SU-DHL-6 (cell line): ENCODE measurements at regions not wholly inside any gene's neighbourhood (a gene's known extent, or its start where the extent isn't known, plus 50 kb on each side); places are given as distances from the start of the nearest gene placed in this dataset.

Experiments used
- H2AFZ ChIP-seq: fragments of 200-600 bp; sonication (generic); 2 replicates; pipeline ENCODE4 v1.6.1; 2014; ENCODE audit warnings: low read depth, mild to moderate bottlenecking, moderate library complexity, mixed read lengths, antibody characterized with exemption, low read length; ENCODE audit not compliant: severe bottlenecking
- H3F3A ChIP-seq: fragments of 200-600 bp; shearing (Covaris generic); 2 replicates; pipeline ENCODE4 v1.6.0; 2016; ENCODE audit warnings: antibody characterized with exemption, mild to moderate bottlenecking; ENCODE audit not compliant: insufficient read depth
- H3K27ac ChIP-seq: fragments of 200-600 bp; sonication (generic); 2 replicates; pipeline ENCODE4 v1.5.1; 2016; ENCODE audit warnings: low read depth, mild to moderate bottlenecking, low read length, moderate library complexity, mixed read lengths
- H3K27me3 ChIP-seq: fragments of 200-600 bp; sonication (generic), shearing (Covaris generic); 2 replicates; pipeline ENCODE4 v1.6.0; 2014; ENCODE audit warnings: mild to moderate bottlenecking, low read length
- H3K36me3 ChIP-seq: fragments of 200-600 bp; sonication (generic); 2 replicates; pipeline ENCODE4 v1.6.1; 2014; ENCODE audit warnings: mild to moderate bottlenecking, low read length, mixed read lengths
- H3K4me2 ChIP-seq: fragments of 300-600, 200-600 bp; shearing (Covaris generic), sonication (generic); 2 replicates; pipeline ENCODE4 v1.6.0; 2014; ENCODE audit warnings: low read length, low read depth, mild to moderate bottlenecking; ENCODE audit not compliant: poor library complexity, severe bottlenecking
- H3K4me3 ChIP-seq: fragments of 200-600 bp; sonication (generic); 2 replicates; pipeline ENCODE4 v1.5.1; 2014; ENCODE audit warnings: antibody characterized with exemption, low read length, mild to moderate bottlenecking, mixed read lengths; ENCODE audit not compliant: insufficient read depth, poor library complexity, severe bottlenecking
- H3K79me2 ChIP-seq: fragments of 200-600 bp; sonication (generic); 2 replicates; pipeline ENCODE4 v1.6.1; 2014; ENCODE audit warnings: mild to moderate bottlenecking, low read length, moderate library complexity; ENCODE audit not compliant: insufficient read depth
- H3K9ac ChIP-seq: fragments of 200-600 bp; sonication (generic); 2 replicates; pipeline ENCODE4 v1.7.0; 2014; ENCODE audit warnings: mild to moderate bottlenecking, low read length
- H3K9me2 ChIP-seq: fragments of 200-600 bp; sonication (generic); replicated peaks from 2 replicates; pipeline ENCODE4 v1.6.1; 2014; ENCODE audit warnings: low read length; ENCODE audit not compliant: insufficient read depth
- H3K9me3 ChIP-seq: fragments of 200-600 bp; sonication (generic); 2 replicates; pipeline ENCODE4 v1.6.1; 2014; ENCODE audit warnings: low read length, mixed read lengths; ENCODE audit not compliant: insufficient read depth
- H4K20me1 ChIP-seq: fragments of 200-600 bp; sonication (generic); 2 replicates; pipeline ENCODE4 v1.6.1; 2014; ENCODE audit warnings: low read depth, mild to moderate bottlenecking, antibody characterized with exemption, low read length, moderate library complexity, mixed read lengths
- EZH2phosphoT487 ChIP-seq: fragments of 200-600 bp; sonication (generic), shearing (Covaris generic); conservative IDR thresholded peaks from 2 replicates; pipeline ENCODE4 v1.6.1; 2018; ENCODE audit warnings: mild to moderate bottlenecking, antibody characterized with exemption, low read length, moderate library complexity, mixed read lengths
- TF ChIP-seq, protein P1 (sequence below): fragments of 200-600 bp; sonication (generic); IDR thresholded peaks from one replicate; pipeline ENCODE4 v1.5.1; 2017; ENCODE audit warnings: antibody characterized with exemption, mild to moderate bottlenecking, low read length, moderate library complexity; ENCODE audit not compliant: insufficient read depth, poor library complexity, severe bottlenecking

- no peaks in the 10 kb centered on the region for H3K36me3 ChIP-seq
- H2AFZ ChIP-seq: no peak overlapping the region
- no peak for TF ChIP-seq EZH2phosphoT487
- TF ChIP-seq, protein P1, sequence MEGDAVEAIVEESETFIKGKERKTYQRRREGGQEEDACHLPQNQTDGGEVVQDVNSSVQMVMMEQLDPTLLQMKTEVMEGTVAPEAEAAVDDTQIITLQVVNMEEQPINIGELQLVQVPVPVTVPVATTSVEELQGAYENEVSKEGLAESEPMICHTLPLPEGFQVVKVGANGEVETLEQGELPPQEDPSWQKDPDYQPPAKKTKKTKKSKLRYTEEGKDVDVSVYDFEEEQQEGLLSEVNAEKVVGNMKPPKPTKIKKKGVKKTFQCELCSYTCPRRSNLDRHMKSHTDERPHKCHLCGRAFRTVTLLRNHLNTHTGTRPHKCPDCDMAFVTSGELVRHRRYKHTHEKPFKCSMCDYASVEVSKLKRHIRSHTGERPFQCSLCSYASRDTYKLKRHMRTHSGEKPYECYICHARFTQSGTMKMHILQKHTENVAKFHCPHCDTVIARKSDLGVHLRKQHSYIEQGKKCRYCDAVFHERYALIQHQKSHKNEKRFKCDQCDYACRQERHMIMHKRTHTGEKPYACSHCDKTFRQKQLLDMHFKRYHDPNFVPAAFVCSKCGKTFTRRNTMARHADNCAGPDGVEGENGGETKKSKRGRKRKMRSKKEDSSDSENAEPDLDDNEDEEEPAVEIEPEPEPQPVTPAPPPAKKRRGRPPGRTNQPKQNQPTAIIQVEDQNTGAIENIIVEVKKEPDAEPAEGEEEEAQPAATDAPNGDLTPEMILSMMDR: no peak
- H3K9me3 ChIP-seq: no peaks in the 10 kb centered on the region
- no peak overlapping the region for H3K27ac ChIP-seq
- no peaks in the 10 kb centered on the region for H4K20me1 ChIP-seq
- no peak overlapping the region for H3K4me2 ChIP-seq
- H3K9me2 ChIP-seq: no peaks in the 10 kb centered on the region
- H3F3A ChIP-seq: no peaks in the 10 kb centered on the region
- no peak overlapping the region for H3K9ac ChIP-seq
- no peaks in the 10 kb centered on the region for H3K79me2 ChIP-seq
- no peaks in the 10 kb centered on the region for H3K27me3 ChIP-seq
- no peak overlapping the region for H3K4me3 ChIP-seq
These were observed 1157.1 kb downstream of the ARAP2 start for GRCh38 chr4:35087218-35087617.

- H3K9ac ChIP-seq: no peak overlapping the region
These were observed 1143.4 kb downstream of the ARAP2 start for GRCh38 chr4:35100932-35101331.

DNA sequence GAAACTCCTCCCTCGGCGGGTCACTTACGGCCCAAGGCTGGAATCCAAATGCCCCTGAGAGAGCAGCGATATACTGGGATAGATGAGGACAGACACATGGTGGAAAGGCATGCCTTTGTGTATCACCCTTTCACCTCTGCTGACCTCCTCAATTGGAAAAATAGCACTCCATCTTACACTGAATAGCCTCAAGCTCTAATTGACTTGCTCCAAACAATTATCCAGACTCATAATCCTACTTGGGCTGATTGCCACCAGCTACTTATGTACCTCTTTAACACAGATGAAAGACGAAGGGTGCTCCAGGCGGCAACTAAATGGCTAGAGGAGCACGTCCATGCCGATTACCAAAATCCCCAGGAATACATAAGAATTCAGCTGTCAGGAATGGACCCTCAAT, 1142.2 kb downstream of the ARAP2 start:
- Histone ChIP-seq H3K27ac (no peak overlapping the region), H4K20me1 (no peaks in the 10 kb centered on the region), H3K4me3 (no peak overlapping the region), H3K9me2 (no peaks in the 10 kb centered on the region), H3F3A (no peaks in the 10 kb centered on the region; the same call in 1 of the 2 replicates), H3K79me2 (no peaks in the 10 kb centered on the region), H3K27me3 (no peaks in the 10 kb centered on the region), H3K9me3 (no peaks in the 10 kb centered on the region), H3K9ac (no peak overlapping the region), H3K4me2 (no peak overlapping the region), H3K36me3 (no peaks in the 10 kb centered on the region), H2AFZ (no peak overlapping the region)
- no peak for TF ChIP-seq EZH2phosphoT487
- TF ChIP-seq, protein P1: no peak

More at GRCh38 chr4:35100932-35101331, 1143.4 kb downstream of the ARAP2 start:
- Histone ChIP-seq H3K4me3 (no peak overlapping the region), H4K20me1 (no peaks in the 10 kb centered on the region), H2AFZ (no peak overlapping the region), H3K36me3 (no peaks in the 10 kb centered on the region), H3K79me2 (no peaks in the 10 kb centered on the region), H3K27ac (no peak overlapping the region), H3K27me3 (no peaks in the 10 kb centered on the region), H3K9me2 (no peaks in the 10 kb centered on the region), H3F3A (no peaks in the 10 kb centered on the region; the same call in 1 of the 2 replicates), H3K9me3 (no peaks in the 10 kb centered on the region), H3K4me2 (no peak overlapping the region)
- no peak for TF ChIP-seq EZH2phosphoT487
- TF ChIP-seq, protein P1: no peak

- Histone ChIP-seq H3K27me3 (no peaks in the 10 kb centered on the region), H2AFZ (no peak overlapping the region), H3K36me3 (no peaks in the 10 kb centered on the region), H3K4me3 (no peak overlapping the region), H3K27ac (no peak overlapping the region), H3K4me2 (no peak overlapping the region), H3K9me3 (no peaks in the 10 kb centered on the region), H3K9me2 (no peaks in the 10 kb centered on the region), H3K9ac (no peak overlapping the region), H3F3A (no peaks in the 10 kb centered on the region), H4K20me1 (no peaks in the 10 kb centered on the region), H3K79me2 (no peaks in the 10 kb centered on the region)
- TF ChIP-seq EZH2phosphoT487: no peak
- TF ChIP-seq, protein P1: no peak
These were observed 1138.8 kb downstream of the ARAP2 start for GRCh38 chr4:35105486-35105885.
